Stimulated activated naive CD4-positive, alpha-beta T cell treated with Interleukin-2 at 50 U/mL for 16 hours (primary cell): ENCODE measurements at regions not wholly inside any gene's neighbourhood (a gene's known extent, or its start where the extent isn't known, plus 50 kb on each side); places are given as distances from the start of the nearest gene placed in this dataset.

Experiments used
- DNase-seq: peaks from one replicate; lab custom pipeline; 2025; lab: John Stamatoyannopoulos, UW

- no peak for DNase-seq
Observed at GRCh38 chr17:79501910-79502309, 108.9 kb downstream of the RBFOX3 start.

DNA sequence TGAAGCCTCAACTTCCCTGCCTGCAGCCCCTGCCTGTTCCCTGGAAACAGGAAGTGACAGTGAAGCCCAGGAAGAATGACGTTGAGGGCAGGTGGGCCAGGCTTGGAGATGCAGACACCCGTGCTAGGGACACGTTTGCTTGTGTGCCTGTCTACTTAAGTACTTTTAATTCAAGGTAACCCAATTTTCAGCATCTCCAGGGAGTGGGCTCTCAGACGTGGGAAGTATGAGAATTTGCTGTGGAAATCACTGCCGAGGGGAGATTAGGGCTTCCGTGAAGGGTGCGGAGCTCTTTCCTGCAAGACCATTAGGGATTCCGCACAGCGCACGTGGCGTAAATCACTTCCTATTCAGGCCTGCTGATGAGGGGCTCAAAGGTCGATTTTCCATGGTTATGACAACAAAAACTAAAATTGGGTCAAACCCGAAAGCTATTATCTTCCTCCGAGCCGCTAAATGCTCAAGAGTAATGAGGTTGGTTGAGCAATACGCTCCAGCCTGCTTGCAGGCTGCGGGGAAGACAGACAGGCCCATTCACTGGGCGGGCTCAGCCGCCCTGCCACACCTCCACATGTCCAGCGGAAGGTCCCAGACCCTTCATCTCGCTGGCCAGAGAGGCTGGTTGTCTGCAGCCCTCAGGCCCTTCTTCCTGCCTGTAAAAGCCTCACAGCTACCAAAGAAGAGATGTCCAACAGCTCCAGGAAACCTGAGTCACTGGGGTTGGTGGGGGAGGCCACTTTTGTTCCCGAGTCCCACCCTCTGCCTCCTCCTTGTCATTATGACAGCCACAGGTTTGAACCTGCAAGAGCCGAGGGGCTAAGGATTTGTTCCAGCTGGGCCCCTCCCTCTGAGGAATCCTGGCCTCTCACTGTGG, 109.9 kb downstream of the RBFOX3 start:
- DNase-seq, result no peak

DNA sequence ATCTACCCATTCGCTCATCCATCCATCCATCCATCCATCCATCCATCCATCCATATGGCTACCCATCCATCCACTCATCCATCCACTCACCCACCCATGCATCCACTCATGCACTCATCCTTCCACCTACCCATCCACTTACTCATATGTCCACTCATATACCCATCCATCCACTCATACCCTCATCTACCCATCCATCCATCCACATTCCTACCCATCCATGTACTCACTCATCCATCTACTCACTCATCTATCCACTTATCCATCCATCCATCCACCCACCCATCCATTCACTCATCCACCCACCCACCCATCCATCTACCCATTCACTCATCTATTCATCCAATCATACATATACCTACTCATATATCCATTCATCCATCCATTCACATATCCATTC, 112.0 kb downstream of the RBFOX3 start:
- no peak for DNase-seq

DNA sequence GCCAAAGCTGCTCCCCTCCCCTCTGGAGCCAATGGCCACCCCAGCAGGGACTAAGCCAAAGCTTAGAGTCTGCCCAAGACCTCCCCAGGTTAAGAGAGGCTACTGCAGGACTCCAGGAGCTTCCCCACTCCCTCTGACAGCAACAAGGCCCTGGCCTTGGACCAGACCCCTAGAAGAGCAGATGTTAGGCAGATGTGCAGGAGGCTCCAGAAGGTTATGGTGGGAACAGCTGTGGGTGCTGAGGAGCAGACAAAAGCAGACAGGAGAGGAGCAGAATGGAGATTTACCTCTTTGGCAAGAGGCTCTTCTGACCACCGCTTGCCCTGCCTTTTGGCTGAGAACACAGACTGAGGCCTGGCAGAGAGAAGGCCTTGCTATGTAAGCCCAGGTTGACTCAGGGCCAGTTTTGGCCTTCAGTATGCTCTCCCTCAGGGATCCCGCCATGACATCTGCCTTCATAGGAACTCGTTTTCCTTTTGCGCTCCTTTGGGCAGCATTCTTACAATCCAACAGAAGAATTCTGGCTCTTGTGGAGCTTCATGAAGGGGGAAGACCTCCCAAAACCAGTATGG, 113.0 kb downstream of the RBFOX3 start:
- DNase-seq, result no peak

GRCh38 chr17:79496422-79497005, 114.3 kb downstream of the RBFOX3 start:
- no peak for DNase-seq

GRCh38 chr17:79495665-79496064, 115.2 kb downstream of the RBFOX3 start:
- DNase-seq, result no peak

- no peak for DNase-seq
Observed at GRCh38 chr17:79491006-79491405, 119.8 kb downstream of the RBFOX3 start.

GRCh38 chr17:79490530-79490929, 120.3 kb downstream of the RBFOX3 start:
- DNase-seq, result no peak

DNA sequence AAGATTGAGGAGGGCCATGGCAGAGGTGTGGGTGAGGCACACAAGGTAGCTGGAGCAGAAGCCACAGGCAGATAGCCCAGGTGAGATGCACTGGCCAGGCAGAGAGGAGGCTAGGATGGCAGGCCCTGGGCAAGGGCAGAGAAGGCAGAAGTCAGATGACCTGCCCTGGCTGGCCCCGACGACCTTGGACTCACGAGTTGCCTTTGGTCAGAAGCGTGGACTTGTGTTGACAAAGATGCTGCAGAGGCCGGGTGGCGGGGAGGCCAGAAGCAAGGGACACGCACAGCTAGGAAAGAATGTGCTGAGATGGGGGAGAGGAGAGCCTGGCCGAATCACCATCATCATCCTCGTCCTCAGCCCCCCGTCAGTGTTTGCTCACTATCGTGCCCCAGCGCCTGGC, 123.7 kb downstream of the RBFOX3 start:
- DNase-seq, result no peak

DNA sequence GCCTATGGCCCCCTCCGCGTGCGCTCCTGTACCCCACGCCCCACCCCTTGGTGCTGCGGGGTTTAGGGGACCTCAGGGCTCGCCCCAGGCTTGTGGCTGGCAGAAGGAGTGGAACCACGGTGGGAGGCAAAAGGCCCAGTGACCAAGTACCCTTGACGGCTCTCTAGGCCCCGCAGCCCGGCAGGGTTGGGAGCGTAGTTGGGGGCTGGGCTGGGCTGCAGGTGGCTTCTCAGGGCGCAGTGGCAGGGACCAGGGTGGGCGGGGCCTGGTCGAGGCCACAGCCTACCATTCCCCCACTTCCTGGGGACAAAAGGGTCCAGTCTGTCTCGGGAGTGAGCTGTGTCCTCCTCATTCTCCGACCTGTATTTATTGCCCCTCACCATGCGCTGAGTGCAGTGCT, 124.9 kb downstream of the RBFOX3 start:
- DNase-seq, result no peak

- DNase-seq, result no peak
Observed at GRCh38 chr17:79485419-79485985, 125.3 kb downstream of the RBFOX3 start.

DNA sequence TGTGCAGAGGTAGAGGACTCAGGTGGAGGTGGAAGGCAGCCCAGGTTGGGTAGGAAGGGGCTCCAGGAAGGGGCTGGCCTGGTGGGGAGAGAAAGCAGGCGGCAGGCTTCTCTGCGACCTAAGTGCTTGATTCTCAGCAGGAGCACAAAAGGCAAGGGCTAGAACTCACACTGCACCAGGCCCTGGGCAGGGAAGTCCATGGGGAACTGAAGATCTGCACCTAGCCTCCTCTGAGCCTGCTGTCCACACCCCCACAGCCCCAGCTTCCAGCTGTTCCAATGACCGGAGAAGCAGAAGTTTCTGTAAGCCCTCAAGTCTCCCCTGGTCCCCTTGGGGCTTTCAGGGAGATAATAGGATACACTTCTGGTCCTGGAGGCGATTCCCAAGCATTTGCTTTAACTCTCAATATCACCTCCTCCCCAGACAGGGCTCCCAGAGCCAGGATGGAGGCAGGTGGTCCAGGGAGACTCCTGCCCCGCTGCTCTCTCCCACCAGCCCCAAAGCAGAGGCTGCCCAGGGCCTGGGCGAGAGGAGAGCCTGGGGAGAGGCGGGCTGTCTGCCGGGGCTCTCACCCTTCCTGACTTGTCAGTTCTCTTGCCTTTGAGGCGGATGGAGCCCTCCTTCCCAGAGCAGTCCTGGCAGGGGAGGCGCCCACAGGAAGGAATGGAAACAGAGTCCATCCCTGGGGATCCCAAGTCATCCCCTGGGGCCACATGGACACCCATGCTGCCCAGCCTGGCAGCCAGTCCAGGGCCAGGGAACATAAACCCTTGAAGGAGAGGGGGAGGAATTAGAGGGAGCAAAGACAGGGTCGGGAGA, 126.0 kb downstream of the RBFOX3 start:
- DNase-seq, result no peak

DNA sequence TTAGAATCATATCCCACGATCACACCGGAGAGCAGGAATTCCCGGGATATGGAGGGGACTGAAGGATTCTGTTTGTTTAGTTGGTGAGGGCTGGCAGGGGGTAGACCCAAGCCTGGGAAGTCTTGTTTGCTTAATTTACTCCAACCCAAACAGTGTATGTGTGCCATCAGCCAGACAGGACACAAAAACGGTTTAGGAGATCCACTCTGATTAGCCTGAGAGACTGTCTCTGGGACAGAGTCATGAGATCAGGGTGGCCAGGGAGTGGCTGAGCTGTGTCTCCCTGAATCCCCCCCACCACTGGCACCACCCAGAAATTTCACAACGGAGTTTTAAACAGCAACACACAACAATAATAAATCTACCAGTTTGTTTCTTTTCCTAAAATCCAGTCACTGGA, 127.0 kb downstream of the RBFOX3 start:
- DNase-seq, result no peak

- no peak for DNase-seq
Observed at GRCh38 chr17:79482727-79483521, 127.9 kb downstream of the RBFOX3 start.

GRCh38 chr17:79479876-79480275, 131.0 kb downstream of the RBFOX3 start:
- no peak for DNase-seq

DNA sequence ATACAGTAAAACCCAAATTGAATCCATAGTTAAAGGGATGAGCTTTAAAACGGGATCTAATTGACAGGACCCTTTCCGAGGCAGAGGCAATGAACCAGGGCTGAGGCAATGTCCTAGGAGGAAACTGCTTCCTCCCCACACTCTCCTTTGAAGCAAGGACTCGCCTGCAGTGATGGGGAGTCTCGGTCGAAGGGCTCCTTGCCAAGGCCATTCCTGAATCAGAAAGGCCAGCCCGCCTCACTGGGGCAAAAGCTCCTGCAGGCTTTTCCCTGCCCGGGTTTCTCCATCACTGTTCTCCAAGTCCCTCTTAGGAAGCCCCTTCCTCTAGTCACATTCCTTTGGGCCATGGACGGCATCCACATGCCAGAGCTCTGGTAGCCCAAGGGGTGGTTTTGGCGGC, 132.0 kb downstream of the RBFOX3 start:
- DNase-seq, result no peak

DNA sequence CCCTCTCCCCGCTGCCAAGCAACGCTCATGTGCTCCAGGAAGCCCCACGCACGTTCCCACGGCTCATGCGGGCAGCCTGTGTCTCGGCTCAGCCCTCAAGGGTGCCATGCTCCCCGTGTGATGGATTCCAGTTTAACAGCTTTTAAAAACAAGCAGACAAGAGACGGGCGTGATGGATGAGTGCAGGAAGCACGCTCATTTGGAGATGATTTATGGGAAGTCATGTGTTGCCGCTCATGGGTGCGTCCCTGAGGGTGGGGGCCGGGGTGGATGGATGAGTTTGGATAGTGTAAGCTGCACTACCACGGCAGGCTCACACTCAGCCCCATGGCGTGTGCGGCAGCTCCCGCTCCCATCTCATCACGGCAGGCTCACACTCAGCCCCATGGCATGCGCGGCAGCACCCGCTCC, 132.8 kb downstream of the RBFOX3 start:
- DNase-seq, result no peak

- no peak for DNase-seq
Observed at GRCh38 chr17:79476074-79476652, 134.7 kb downstream of the RBFOX3 start.

DNA sequence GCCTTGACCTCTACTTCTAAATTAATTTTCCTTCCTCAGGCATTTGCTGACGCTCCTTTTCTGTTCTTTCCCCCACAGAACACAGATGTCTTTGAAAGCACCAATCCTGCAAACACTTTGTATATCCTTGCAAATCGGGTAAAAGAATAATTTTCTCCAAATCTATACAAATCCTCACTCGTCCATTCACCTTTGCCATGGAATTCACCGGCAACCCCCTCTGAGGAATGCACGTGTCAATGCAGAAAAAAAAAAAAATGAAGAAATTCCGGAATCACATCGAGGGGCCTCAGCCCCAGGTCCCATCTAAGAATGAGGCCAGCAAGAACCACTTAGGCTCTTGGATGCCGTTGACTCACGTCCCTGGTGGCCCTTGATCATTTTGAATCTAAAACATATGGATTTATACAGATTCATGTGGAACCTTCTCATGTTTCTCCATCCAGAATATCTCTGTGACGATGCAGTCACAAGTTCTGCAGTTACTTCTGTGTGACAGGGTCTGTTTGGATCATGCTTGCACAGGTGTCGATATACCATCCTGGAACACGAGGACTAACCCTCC, 136.9 kb downstream of the RBFOX3 start:
- no peak for DNase-seq

DNA sequence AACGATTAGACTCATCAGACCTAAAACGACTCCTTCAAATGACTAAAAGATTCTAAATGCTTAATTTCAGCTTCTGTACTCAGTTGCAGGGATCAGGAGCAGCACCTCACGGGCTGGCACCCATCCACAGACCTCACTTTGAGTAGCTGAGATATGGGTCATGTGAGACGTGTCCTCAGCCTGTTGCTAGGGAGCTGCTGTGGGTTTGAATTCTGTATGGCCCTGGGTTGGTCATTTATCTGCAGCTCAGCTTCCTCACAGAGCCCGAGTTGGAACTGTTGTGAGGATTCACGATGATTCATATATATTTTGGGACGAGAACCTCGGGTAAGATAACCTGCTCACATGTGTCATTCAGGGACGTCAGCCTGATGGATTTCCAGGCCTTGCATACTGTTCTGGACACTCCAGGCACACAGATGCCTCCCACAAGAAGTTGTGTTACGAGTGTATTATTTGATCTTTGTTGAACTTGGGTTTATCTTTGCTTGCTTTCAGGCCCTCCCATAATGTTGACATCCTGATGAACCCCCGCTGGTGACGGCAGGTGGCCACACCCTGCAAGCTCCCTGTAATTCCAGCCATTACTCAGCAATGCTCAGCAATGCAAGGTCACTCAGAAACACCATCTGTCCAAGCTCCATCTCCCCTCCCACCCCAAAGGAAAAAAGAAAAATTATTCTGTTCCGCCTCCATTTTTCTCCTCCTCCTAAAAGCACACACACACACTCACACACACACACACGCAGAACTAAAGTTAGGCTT, 137.6 kb downstream of the RBFOX3 start:
- DNase-seq, result no peak
